Neural progenitor cell (in vitro differentiated cells): ENCODE measurements at regions not wholly inside any gene's neighbourhood (a gene's known extent, or its start where the extent isn't known, plus 50 kb on each side); places are given as distances from the start of the nearest gene placed in this dataset.

ENCODE experiments used
- EZH2phosphoT487 ChIP-seq: fragments of 200-600 bp; sonication (generic); IDR thresholded peaks from 2 replicates; pipeline ENCODE4 v1.6.1; 2017; ENCODE audit warnings: antibody characterized with exemption
- TF ChIP-seq, protein P1 (sequence below): fragments of 200-600 bp; sonication (generic); IDR thresholded peaks from 2 replicates; pipeline ENCODE4 v1.5.1; 2017; ENCODE audit warnings: antibody characterized with exemption, mild to moderate bottlenecking

DNA sequence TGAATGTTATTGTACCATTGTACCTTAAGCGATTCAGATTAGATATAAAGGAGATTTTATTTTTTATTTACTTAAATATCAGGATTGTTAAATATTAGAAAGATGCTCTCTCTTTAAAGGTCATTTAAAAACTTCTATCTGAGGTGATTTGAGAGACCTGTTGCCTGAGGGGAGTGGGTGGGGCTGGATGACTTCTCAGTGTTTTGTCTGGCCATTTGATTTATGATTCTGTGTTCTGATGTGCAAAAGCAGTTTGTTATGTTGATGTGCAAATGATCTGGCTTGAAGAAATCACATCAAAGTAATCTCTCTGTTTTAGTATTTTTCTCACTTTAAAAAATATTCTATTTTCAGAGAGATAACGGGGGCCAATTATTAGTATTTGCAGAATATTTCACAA, 370.8 kb downstream of the NUP35 start:
- TF ChIP-seq, protein P1, sequence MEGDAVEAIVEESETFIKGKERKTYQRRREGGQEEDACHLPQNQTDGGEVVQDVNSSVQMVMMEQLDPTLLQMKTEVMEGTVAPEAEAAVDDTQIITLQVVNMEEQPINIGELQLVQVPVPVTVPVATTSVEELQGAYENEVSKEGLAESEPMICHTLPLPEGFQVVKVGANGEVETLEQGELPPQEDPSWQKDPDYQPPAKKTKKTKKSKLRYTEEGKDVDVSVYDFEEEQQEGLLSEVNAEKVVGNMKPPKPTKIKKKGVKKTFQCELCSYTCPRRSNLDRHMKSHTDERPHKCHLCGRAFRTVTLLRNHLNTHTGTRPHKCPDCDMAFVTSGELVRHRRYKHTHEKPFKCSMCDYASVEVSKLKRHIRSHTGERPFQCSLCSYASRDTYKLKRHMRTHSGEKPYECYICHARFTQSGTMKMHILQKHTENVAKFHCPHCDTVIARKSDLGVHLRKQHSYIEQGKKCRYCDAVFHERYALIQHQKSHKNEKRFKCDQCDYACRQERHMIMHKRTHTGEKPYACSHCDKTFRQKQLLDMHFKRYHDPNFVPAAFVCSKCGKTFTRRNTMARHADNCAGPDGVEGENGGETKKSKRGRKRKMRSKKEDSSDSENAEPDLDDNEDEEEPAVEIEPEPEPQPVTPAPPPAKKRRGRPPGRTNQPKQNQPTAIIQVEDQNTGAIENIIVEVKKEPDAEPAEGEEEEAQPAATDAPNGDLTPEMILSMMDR, result no peak
- no peak for TF ChIP-seq EZH2phosphoT487
